HepG2 (cell line): ENCODE measurements at regions not wholly inside any gene's neighbourhood (a gene's known extent, or its start where the extent isn't known, plus 50 kb on each side); places are given as distances from the start of the nearest gene placed in this dataset.

ENCODE experiments used
- ATAC-seq: fragments of 200-7000 bp; cut with Tn5 transposase; 3 replicates; pipeline ENCODE4 v1.9.1; 2020; ENCODE audit warnings: mild to moderate bottlenecking, moderate library complexity
- BruUV-seq: library from RNA; stranded (reverse); fragments of 400-500 nt; replicated peaks from 2 replicates; lab custom pipeline; 2021; lab: Mats Ljungman, UMichigan
- CTCF ChIA-PET: fragments of 300-600 bp; formaldehyde crosslinking; extraction: SDS; loops from one replicate; lab custom pipeline; 2021; ENCODE audit warnings: low total read pairs, inconsistent platforms, low intra/inter-chr PET ratio; lab: Yijun Ruan, JAX
- POLR2A ChIA-PET: fragments of 350-600 bp; sonication (Branson Sonifier 250); formaldehyde crosslinking; loops from one replicate; lab custom pipeline; 2020; ENCODE audit warnings: antibody characterized with exemption, inconsistent platforms; lab: Yijun Ruan, JAX
- DNase-seq: peaks from one replicate; pipeline ENCODE4 v3.0.0-alpha.2; 2015; ENCODE audit warnings: low spot score
- FAIRE-seq: peaks from 3 replicates; lab custom pipeline; 2011; peaks lifted over from hg19 to GRCh38; lab: Jason Lieb, UNC
- H2AFZ ChIP-seq: one replicate; pipeline ENCODE4 v1.6.1; 2011; ENCODE audit warnings: low read length, inconsistent platforms
- H3K27ac ChIP-seq: fragments of 300-600 bp; 3 replicates; pipeline ENCODE4 v1.8.0; 2011; ENCODE audit warnings: mixed run types, mild to moderate bottlenecking, mixed read lengths, low read length, inconsistent platforms; ENCODE audit not compliant: insufficient read depth; ENCODE audit errors: extremely low read length
- H3K27me3 ChIP-seq, 2 experiments: fragments of 200-600 bp in 1 of 2; 2 replicates in 1 of 2; 3 replicates in 1 of 2; pipeline versions ENCODE4 v1.6.0 to v1.8.0; 2011; ENCODE audit warnings: low read length in 2 of 2, mild to moderate bottlenecking in 2 of 2, moderate library complexity in 2 of 2, inconsistent platforms in 1 of 2; ENCODE audit not compliant: insufficient read depth in 2 of 2, control insufficient read depth in 1 of 2
- H3K36me3 ChIP-seq, 2 experiments: fragments of 200-600 bp in 1 of 2; replicated peaks in 1 of 2; 2 replicates in 1 of 2; 3 replicates in 1 of 2; pipeline versions ENCODE4 v1.5.1 to v1.8.0; 2011; ENCODE audit warnings: low read length in 2 of 2, inconsistent platforms in 1 of 2; ENCODE audit not compliant: insufficient read depth in 2 of 2, control insufficient read depth in 1 of 2
- H3K4me1 ChIP-seq: 2 replicates; pipeline ENCODE4 v1.5.1; 2012; ENCODE audit warnings: low read length, inconsistent platforms; ENCODE audit not compliant: insufficient read depth
- H3K4me2 ChIP-seq: 2 replicates; pipeline ENCODE4 v1.6.0; 2011; ENCODE audit warnings: low read depth, low read length, inconsistent platforms
- H3K4me3 ChIP-seq, 3 experiments: fragments of 200-600 bp in 1 of 3; sonication (generic), shearing (Covaris generic) in 1 of 3; replicated peaks in 1 of 3; 2 replicates each; pipeline ENCODE4 v1.5.1; 2011 to 2016; ENCODE audit warnings: low read length in 3 of 3, inconsistent platforms in 2 of 3, low read depth in 2 of 3, mild to moderate bottlenecking in 2 of 3, control low read depth in 1 of 3, mixed read lengths in 1 of 3; ENCODE audit not compliant: insufficient read depth in 1 of 3
- H3K79me2 ChIP-seq: one replicate; pipeline ENCODE4 v1.6.1; 2011; ENCODE audit warnings: low read length, inconsistent platforms; ENCODE audit not compliant: insufficient read depth
- H3K9ac ChIP-seq: 2 replicates; pipeline ENCODE4 v1.6.0; 2011; ENCODE audit warnings: mild to moderate bottlenecking, low read depth, low read length, inconsistent platforms; ENCODE audit not compliant: insufficient read depth
- H3K9me3 ChIP-seq: 2 replicates; pipeline ENCODE4 v1.5.1; 2012; ENCODE audit warnings: mild to moderate bottlenecking, low read length
- H4K20me1 ChIP-seq: 2 replicates; pipeline ENCODE4 v1.6.0; 2011; ENCODE audit warnings: inconsistent platforms, mild to moderate bottlenecking, low read length, moderate library complexity; ENCODE audit not compliant: insufficient read depth
- ARID2 ChIP-seq: sonication (generic); formaldehyde crosslinking; IDR thresholded peaks from 2 replicates; pipeline ENCODE4 v1.8.1; 2022; ENCODE audit warnings: mild to moderate bottlenecking, missing genetic modification reagents, borderline replicate concordance
- CREB3 ChIP-seq: sonication (generic); formaldehyde crosslinking; IDR thresholded peaks from 2 replicates; pipeline ENCODE4 v1.5.0; 2020; ENCODE audit warnings: missing genetic modification reagents
- FOXK2 ChIP-seq: fragments of 450-650 bp; IDR thresholded peaks from 2 replicates; pipeline ENCODE4 v1.6.1; 2016
- HHEX ChIP-seq: IDR thresholded peaks from 2 replicates; pipeline ENCODE4 v1.6.1; 2016; ENCODE audit warnings: control low read depth
- MAFF ChIP-seq: IDR thresholded peaks from 2 replicates; pipeline ENCODE4 v1.6.1; 2011; ENCODE audit warnings: low read depth, low read length, improper control_type of control experiment
- MAFK ChIP-seq, 2 experiments: IDR thresholded peaks in 1 of 2; conservative IDR thresholded peaks in 1 of 2; 2 replicates each; pipeline ENCODE4 v1.6.1; 2011; ENCODE audit warnings: improper control_type of control experiment in 2 of 2, low read length in 2 of 2
- NFE2L1 ChIP-seq: sonication (generic); formaldehyde crosslinking; IDR thresholded peaks from 2 replicates; pipeline ENCODE4 v1.4.0; 2020; ENCODE audit warnings: missing genetic modification reagents, mild to moderate bottlenecking, borderline replicate concordance
- NFIC ChIP-seq: IDR thresholded peaks from 2 replicates; pipeline ENCODE4 v1.6.1; 2012; ENCODE audit warnings: mild to moderate bottlenecking, low read length, inconsistent platforms
- PRDM10 ChIP-seq: sonication (generic); formaldehyde crosslinking; IDR thresholded peaks from 2 replicates; pipeline ENCODE4 v1.4.0; 2020; ENCODE audit warnings: low read depth, missing genetic modification reagents
- REL ChIP-seq: sonication (generic); formaldehyde crosslinking; conservative IDR thresholded peaks from 2 replicates; pipeline ENCODE4 v1.8.0; 2022; ENCODE audit warnings: mild to moderate bottlenecking, missing genetic modification reagents, moderate library complexity
- SALL2 ChIP-seq: sonication (generic); formaldehyde crosslinking; IDR thresholded peaks from 2 replicates; pipeline ENCODE4 v1.8.1; 2023; ENCODE audit warnings: mild to moderate bottlenecking, missing genetic modification reagents, inconsistent platforms
- SNRNP70 ChIP-seq: fragments of 200-400 bp; formaldehyde crosslinking; IDR thresholded peaks from 2 replicates; pipeline ENCODE4 v1.6.1; 2017; ENCODE audit warnings: mild to moderate bottlenecking, low read depth, low read length, moderate library complexity
- ZKSCAN8 ChIP-seq: IDR thresholded peaks from 2 replicates; pipeline ENCODE4 v1.6.1; 2016; ENCODE audit warnings: borderline replicate concordance, missing genetic modification reagents, missing compliant biosample characterization
- ZNF136 ChIP-seq: sonication (generic); formaldehyde crosslinking; IDR thresholded peaks from 2 replicates; pipeline ENCODE4 v1.8.1; 2022; ENCODE audit warnings: low read depth, mild to moderate bottlenecking, moderate library complexity, missing genetic modification reagents
- ZNF281 ChIP-seq: sonication (generic); formaldehyde crosslinking; IDR thresholded peaks from 2 replicates; pipeline ENCODE4 v1.4.0; 2020; ENCODE audit warnings: missing genetic modification reagents, borderline replicate concordance
- ZNF598 ChIP-seq: sonication (generic); formaldehyde crosslinking; IDR thresholded peaks from 2 replicates; pipeline ENCODE4 v1.5.1; 2020; ENCODE audit warnings: mild to moderate bottlenecking, missing genetic modification reagents, borderline replicate concordance
- ZNF75D ChIP-seq: sonication (generic); formaldehyde crosslinking; IDR thresholded peaks from 2 replicates; pipeline ENCODE4 v1.8.1; 2023; ENCODE audit warnings: missing genetic modification reagents, mild to moderate bottlenecking, borderline replicate concordance
- in situ Hi-C: cut with HindIII; loops from 2 replicates; pipeline ENCODE4 v1.10.0; 2017; ENCODE audit warnings: low pct_unique_long_range_greater_than_20kb; ENCODE audit not compliant: extremely low pct_ligation_motif_present
- intact Hi-C: fragments of 100-400 bp; cut with micrococcal nuclease; formaldehyde crosslinking; loops from one replicate; pipeline ENCODE4 v1.10.0; 2022; ENCODE audit not compliant: unreplicated experiment

GRCh38 chr3:16673530-16673929 lies 68.3 kb upstream of the DAZL start:
- Histone ChIP-seq H3K4me1 (no peaks in the 10 kb centered on the region), H3K27ac (no peak overlapping the region), H3K4me3 (no peak overlapping the region), H3K27me3 (no peaks in the 10 kb centered on the region), H3K79me2 (no peaks in the 10 kb centered on the region), H3K9me3 (peaks cover 8% of the 10 kb centered on the region; the same call in 1 of the 2 replicates), H3K36me3 (no peaks in the 10 kb centered on the region), H4K20me1 (no peaks in the 10 kb centered on the region), H3K9ac (no peak overlapping the region), H2AFZ (no peak overlapping the region), H3K4me2 (no peak overlapping the region)
- DNase-seq = no peak
- CTCF ChIA-PET = no interaction called here
- no peak for ATAC-seq
- FAIRE-seq = no peak
- POLR2A ChIA-PET = no interaction called here
- BruUV-seq = no TSS peak
- TF ChIP-seq ZNF136 (CRISPR knock-in tag) = no peak
- TF ChIP-seq NFE2L1 (CRISPR knock-in tag) = no peak
- no peak for TF ChIP-seq FOXK2
- TF ChIP-seq CREB3 (CRISPR knock-in tag) = no peak
- no peak for TF ChIP-seq ZNF598
- peak; percentile 42; the same call in 1 of the 2 replicates for TF ChIP-seq MAFF
- no peak for TF ChIP-seq SALL2 (CRISPR knock-in tag)
- TF ChIP-seq ARID2 (CRISPR knock-in tag) = no peak
- TF ChIP-seq ZNF281 (CRISPR knock-in tag) = no peak
- TF ChIP-seq NFIC = no peak
- TF ChIP-seq ZKSCAN8 (CRISPR knock-in tag) = no peak
- peak; percentile 18 to 72; a peak in 2 of 4 replicates for TF ChIP-seq MAFK (conservative IDR thresholded peaks at IDR 0.05 in 1 of 2, IDR thresholded peaks at IDR 0.05 in 1 of 2; ENCODE audit: low read length in 2 of 2)
- no peak for TF ChIP-seq HHEX (CRISPR knock-in tag)
- no peak for TF ChIP-seq REL (CRISPR knock-in tag)
- TF ChIP-seq SNRNP70 = no peak
- TF ChIP-seq PRDM10 (CRISPR knock-in tag) = no peak
- no peak for TF ChIP-seq ZNF75D
- intact Hi-C loops (no loop called here), in situ Hi-C loops (no loop called here)
